Left lung (tissue), 4 donors: ENCODE measurements at regions not wholly inside any gene's neighbourhood (a gene's known extent, or its start where the extent isn't known, plus 50 kb on each side); places are given as distances from the start of the nearest gene placed in this dataset.

ENCODE experiments used
- ATAC-seq: fragments of 200-7000 bp; cut with Tn5 transposase; one replicate; pipeline ENCODE4 v1.9.1; 2020; ENCODE audit warnings: moderate library complexity
- DNase-seq, 4 donors: peaks; one replicate each; pipeline ENCODE4 v3.0.0-alpha.2; 2013 to 2020
- H3K27ac ChIP-seq, 2 donors: fragments of 200-600 bp; sonication (generic) in 1 of 2; one replicate each; pipeline versions ENCODE4 v1.5.0 to v1.8.0; 2020 to 2021
- H3K27me3 ChIP-seq, 2 donors: fragments of 200-600 bp; sonication (generic) in 1 of 2; one replicate each; pipeline versions ENCODE4 v1.5.0 to v1.8.0; 2020 to 2021
- H3K36me3 ChIP-seq, 2 donors: fragments of 200-600 bp; sonication (generic) in 1 of 2; one replicate each; pipeline versions ENCODE4 v1.5.0 to v1.8.0; 2020 to 2021
- H3K4me1 ChIP-seq, 2 donors: fragments of 200-600 bp; one replicate each; pipeline ENCODE4 v1.8.0; 2021
- H3K4me3 ChIP-seq, 2 donors: fragments of 200-600 bp; sonication (generic) in 1 of 2; one replicate each; pipeline versions ENCODE4 v1.5.0 to v1.8.0; 2020 to 2021; ENCODE audit warnings: mild to moderate bottlenecking in 1 of 2
- H3K9me3 ChIP-seq, 2 donors: fragments of 200-600 bp; sonication (generic) in 1 of 2; one replicate each; pipeline versions ENCODE4 v1.5.0 to v1.8.0; 2020 to 2021
- intact Hi-C, 2 donors: fragments of 100-400 bp; cut with DNase I; formaldehyde crosslinking; loops; one replicate each; pipeline versions ENCODE4 v1.11.2 to v1.14.2; 2022
- TF ChIP-seq, protein P1 (sequence below), 2 donors: fragments of 200-600 bp; sonication (generic) in 1 of 2; IDR thresholded peaks; one replicate each; pipeline versions ENCODE4 v1.5.0 to v1.8.0; 2021; ENCODE audit warnings: antibody characterized with exemption in 2 of 2
- donor health status: DM: no; HTN: yes; CAD: no.
- donor health status: DM: no; HTN: no; CAD: no.

DNA sequence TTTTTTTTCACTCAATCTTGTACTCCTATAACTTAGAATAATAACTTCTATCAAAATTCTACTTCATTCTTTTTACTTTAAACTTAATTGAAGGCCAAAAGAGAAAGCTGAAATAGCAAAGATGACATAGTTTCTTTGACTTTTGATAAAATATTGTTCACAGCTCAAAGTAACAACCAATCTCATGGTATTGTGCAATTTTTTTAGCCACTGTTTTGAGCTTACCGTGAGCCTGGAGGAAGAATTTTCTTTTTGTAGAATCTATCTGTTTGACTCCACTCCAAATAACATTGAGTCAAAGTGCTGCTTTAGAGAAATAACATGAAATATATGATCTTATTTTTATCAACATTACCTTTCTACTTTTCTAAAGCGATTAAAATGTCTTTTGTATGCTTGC lies 903.9 kb upstream of the FOXG1 start:
- Histone ChIP-seq H3K27ac (no peak overlapping the region), H3K9me3 (no peaks in the 10 kb centered on the region), H3K27me3 (no peaks in the 10 kb centered on the region), H3K4me1 (no peaks in the 10 kb centered on the region), H3K4me3 (no peak overlapping the region), H3K36me3 (no peaks in the 10 kb centered on the region)
- no peak for DNase-seq
- ATAC-seq: no peak
- intact Hi-C loops: no loop called here
- TF ChIP-seq, protein P1, sequence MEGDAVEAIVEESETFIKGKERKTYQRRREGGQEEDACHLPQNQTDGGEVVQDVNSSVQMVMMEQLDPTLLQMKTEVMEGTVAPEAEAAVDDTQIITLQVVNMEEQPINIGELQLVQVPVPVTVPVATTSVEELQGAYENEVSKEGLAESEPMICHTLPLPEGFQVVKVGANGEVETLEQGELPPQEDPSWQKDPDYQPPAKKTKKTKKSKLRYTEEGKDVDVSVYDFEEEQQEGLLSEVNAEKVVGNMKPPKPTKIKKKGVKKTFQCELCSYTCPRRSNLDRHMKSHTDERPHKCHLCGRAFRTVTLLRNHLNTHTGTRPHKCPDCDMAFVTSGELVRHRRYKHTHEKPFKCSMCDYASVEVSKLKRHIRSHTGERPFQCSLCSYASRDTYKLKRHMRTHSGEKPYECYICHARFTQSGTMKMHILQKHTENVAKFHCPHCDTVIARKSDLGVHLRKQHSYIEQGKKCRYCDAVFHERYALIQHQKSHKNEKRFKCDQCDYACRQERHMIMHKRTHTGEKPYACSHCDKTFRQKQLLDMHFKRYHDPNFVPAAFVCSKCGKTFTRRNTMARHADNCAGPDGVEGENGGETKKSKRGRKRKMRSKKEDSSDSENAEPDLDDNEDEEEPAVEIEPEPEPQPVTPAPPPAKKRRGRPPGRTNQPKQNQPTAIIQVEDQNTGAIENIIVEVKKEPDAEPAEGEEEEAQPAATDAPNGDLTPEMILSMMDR (IDR thresholded peaks at IDR 0.05): no peak

DNA sequence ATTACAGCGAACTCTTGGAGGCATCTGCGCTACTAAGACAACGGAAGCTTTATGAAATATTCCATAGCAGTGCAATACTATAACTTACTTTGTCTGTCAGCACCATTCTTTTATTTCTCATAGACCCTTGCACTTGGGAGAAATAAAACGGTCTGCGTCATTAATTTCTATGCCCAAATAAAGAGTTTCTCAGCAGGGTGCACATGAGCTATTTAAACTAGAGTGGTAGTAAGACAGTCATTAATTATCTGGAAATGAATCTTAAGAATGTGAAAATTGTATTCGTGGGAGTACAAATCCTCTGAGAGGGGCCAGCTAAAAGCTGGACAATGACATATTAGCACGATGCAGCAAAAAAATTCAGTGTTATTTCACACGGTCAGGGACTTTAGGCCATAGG lies 903.4 kb upstream of the FOXG1 start:
- ATAC-seq: no peak
- Histone ChIP-seq H3K36me3 (no peaks in the 10 kb centered on the region), H3K4me3 (no peak overlapping the region), H3K27ac (no peak overlapping the region), H3K27me3 (no peaks in the 10 kb centered on the region), H3K4me1 (no peaks in the 10 kb centered on the region), H3K9me3 (no peaks in the 10 kb centered on the region)
- DNase-seq: no peak
- TF ChIP-seq, protein P1 (IDR thresholded peaks at IDR 0.05): no peak
- intact Hi-C loops: no loop called here

DNA sequence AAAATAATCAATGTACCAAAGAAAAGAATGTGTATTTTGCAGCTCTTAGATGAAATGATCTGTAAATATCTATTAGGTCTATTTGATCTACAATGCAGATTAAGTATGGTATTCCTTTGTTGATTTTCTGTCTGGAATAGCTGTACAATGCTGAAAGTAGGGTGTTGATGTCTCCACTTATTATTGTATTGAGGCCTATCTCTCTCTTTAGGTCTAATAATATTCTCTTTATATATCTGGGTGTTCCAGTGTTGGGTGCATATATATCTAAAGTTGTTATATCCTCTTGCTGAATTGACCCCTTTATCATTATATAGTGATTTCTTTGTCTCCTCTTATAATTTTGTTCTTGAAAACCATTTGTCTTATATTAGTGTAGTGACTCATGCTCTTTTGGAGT lies 885.5 kb upstream of the FOXG1 start:
- Histone ChIP-seq H3K9me3 (peaks cover 0 to 3% of the 10 kb centered on the region in 2 donors), H3K4me1 (no peaks in the 10 kb centered on the region), H3K27me3 (no peaks in the 10 kb centered on the region), H3K4me3 (no peak overlapping the region), H3K36me3 (no peaks in the 10 kb centered on the region), H3K27ac (no peak overlapping the region)
- no peak for DNase-seq
- intact Hi-C loops: no loop called here
- ATAC-seq: no peak
- TF ChIP-seq, protein P1 (IDR thresholded peaks at IDR 0.05): no peak

DNA sequence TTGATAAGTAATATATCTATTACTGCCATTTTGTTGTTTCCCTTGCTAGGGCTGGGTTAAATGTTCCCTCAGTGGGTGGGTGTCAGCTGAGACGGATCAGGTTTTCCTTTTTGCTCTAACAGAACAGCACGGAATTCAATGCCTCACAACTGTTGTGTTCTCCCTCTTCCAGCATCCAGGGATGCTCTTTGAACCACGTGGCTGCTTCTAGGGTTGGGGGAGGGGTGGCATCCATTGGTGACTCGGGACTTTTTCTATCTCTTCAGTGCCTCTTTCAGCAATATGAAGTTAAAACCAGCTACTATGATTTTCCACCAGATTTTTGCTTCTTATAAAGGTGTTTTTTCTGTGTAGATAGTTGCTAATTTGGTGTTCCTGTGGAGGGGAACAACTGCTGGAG lies 884.9 kb upstream of the FOXG1 start:
- Histone ChIP-seq H3K36me3 (no peaks in the 10 kb centered on the region), H3K27ac (no peak overlapping the region), H3K9me3 (peaks cover 0 to 3% of the 10 kb centered on the region in 2 donors), H3K27me3 (no peaks in the 10 kb centered on the region), H3K4me3 (no peak overlapping the region), H3K4me1 (no peaks in the 10 kb centered on the region)
- intact Hi-C loops: no loop called here
- TF ChIP-seq, protein P1 (IDR thresholded peaks at IDR 0.05): no peak
- no peak for DNase-seq
- ATAC-seq: no peak

DNA sequence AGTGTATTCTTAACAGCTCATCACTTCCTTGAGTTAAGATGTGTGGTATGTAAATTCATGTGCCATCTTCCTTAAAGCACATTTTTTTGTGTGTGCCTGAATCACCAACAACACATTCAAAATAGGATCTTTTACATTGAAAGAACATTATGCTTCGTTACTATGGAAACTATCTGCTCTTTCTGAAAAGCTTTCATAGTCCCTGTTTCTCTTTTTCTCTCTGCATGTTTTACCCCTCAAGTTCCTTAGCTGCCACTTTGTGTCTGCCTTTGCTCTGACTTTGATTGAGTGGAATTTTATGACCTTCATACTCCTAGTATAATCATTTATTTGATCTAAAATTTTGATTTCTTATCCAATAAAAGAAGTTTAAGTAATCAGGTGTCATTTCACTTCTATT lies 880.3 kb upstream of the FOXG1 start:
- Histone ChIP-seq H3K4me1 (no peaks in the 10 kb centered on the region), H3K4me3 (no peak overlapping the region), H3K36me3 (no peaks in the 10 kb centered on the region), H3K27me3 (no peaks in the 10 kb centered on the region), H3K27ac (no peak overlapping the region), H3K9me3 (peaks cover 0 to 3% of the 10 kb centered on the region in 2 donors)
- ATAC-seq: no peak
- DNase-seq: no peak
- TF ChIP-seq, protein P1 (IDR thresholded peaks at IDR 0.05): no peak
- intact Hi-C loops: no loop called here
